ENCODE measurements at regions not wholly inside any gene's neighbourhood (a gene's known extent, or its start where the extent isn't known, plus 50 kb on each side); places are given as distances from the start of the nearest gene placed in this dataset.

DNA sequence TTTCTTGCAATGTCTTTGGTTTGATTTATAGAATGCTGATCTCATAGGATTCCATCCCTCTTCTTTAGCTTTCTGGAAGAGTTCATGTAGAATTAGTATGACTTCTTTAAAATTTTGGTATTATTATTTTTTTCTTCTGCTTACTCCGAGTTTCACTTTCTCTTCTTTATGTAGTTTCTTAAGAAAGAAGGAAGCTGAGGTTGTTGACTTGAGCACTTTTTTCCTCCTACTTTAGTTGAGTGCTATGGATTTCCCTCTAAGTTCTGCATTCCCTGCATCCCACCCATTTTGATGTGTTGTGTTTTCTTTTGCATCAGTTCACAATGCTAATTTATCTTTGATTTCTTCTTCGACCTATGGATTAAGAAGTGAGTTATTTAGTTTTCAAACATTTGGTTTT lies 78.9 kb upstream of the SPRED2 start:
- Histone ChIP-seq H3K27ac (ENCODE audit: low read depth, low read length) (no peak overlapping the region), H3K9me3 (ENCODE audit: low read depth, low read length) (no peaks in the 10 kb centered on the region), H3K79me2 (ENCODE audit: insufficient read depth, low read length) (no peaks in the 10 kb centered on the region), H3K4me2 (ENCODE audit: insufficient read depth, low read length) (no peak overlapping the region), H3K4me1 (ENCODE audit: insufficient read depth, low read length) (peaks cover 15% of the 10 kb centered on the region), H2AFZ (ENCODE audit: low read length) (no peak overlapping the region), H3K36me3 (ENCODE audit: insufficient read depth, low read length) (no peaks in the 10 kb centered on the region), H4K20me1 (ENCODE audit: insufficient read depth, low read length) (no peaks in the 10 kb centered on the region), H3K27me3 (ENCODE audit: insufficient read depth, low read length) (no peaks in the 10 kb centered on the region), H3K4me3 (ENCODE audit: insufficient read depth, low read length) (no peak overlapping the region)
- TF ChIP-seq, protein P1, sequence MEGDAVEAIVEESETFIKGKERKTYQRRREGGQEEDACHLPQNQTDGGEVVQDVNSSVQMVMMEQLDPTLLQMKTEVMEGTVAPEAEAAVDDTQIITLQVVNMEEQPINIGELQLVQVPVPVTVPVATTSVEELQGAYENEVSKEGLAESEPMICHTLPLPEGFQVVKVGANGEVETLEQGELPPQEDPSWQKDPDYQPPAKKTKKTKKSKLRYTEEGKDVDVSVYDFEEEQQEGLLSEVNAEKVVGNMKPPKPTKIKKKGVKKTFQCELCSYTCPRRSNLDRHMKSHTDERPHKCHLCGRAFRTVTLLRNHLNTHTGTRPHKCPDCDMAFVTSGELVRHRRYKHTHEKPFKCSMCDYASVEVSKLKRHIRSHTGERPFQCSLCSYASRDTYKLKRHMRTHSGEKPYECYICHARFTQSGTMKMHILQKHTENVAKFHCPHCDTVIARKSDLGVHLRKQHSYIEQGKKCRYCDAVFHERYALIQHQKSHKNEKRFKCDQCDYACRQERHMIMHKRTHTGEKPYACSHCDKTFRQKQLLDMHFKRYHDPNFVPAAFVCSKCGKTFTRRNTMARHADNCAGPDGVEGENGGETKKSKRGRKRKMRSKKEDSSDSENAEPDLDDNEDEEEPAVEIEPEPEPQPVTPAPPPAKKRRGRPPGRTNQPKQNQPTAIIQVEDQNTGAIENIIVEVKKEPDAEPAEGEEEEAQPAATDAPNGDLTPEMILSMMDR (IDR thresholded peaks at IDR 0.05; ENCODE audit: extremely low read depth, low read depth, low read length), result no peak
- no peak for DNase-seq (ENCODE audit: insufficient read length, low spot score, missing footprints)

DNA sequence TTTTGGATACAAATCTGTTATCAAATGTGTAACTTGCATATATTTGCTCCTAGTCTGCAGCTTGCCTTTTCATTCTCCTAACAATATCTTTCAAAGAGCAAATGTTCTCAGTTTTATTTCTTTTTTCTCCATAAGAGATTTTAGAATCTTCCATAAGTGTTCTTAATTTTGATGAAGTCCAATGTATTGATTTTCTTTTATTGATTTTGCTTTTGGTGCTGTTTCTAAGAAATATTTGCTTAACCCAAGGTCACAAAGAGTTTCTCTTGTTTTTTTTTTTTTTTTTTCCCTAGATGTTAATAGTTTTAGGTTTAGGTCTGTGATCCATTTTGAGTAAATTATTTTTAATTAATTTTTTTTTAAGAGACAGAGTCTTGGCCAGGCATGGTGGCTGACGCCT lies 75.8 kb upstream of the SPRED2 start:
- Histone ChIP-seq H2AFZ (ENCODE audit: low read length) (no peak overlapping the region), H3K4me2 (ENCODE audit: insufficient read depth, low read length) (no peak overlapping the region), H3K27me3 (ENCODE audit: insufficient read depth, low read length) (no peaks in the 10 kb centered on the region), H3K79me2 (ENCODE audit: insufficient read depth, low read length) (no peaks in the 10 kb centered on the region), H3K27ac (ENCODE audit: low read depth, low read length) (no peak overlapping the region), H3K9me3 (ENCODE audit: low read depth, low read length) (no peaks in the 10 kb centered on the region), H3K36me3 (ENCODE audit: insufficient read depth, low read length) (no peaks in the 10 kb centered on the region), H3K4me1 (ENCODE audit: insufficient read depth, low read length) (no peaks in the 10 kb centered on the region), H3K4me3 (ENCODE audit: insufficient read depth, low read length) (no peak overlapping the region), H4K20me1 (ENCODE audit: insufficient read depth, low read length) (no peaks in the 10 kb centered on the region)
- DNase-seq (ENCODE audit: insufficient read length, low spot score, missing footprints), result no peak
- TF ChIP-seq, protein P1 (IDR thresholded peaks at IDR 0.05; ENCODE audit: extremely low read depth, low read depth, low read length), result no peak

DNA sequence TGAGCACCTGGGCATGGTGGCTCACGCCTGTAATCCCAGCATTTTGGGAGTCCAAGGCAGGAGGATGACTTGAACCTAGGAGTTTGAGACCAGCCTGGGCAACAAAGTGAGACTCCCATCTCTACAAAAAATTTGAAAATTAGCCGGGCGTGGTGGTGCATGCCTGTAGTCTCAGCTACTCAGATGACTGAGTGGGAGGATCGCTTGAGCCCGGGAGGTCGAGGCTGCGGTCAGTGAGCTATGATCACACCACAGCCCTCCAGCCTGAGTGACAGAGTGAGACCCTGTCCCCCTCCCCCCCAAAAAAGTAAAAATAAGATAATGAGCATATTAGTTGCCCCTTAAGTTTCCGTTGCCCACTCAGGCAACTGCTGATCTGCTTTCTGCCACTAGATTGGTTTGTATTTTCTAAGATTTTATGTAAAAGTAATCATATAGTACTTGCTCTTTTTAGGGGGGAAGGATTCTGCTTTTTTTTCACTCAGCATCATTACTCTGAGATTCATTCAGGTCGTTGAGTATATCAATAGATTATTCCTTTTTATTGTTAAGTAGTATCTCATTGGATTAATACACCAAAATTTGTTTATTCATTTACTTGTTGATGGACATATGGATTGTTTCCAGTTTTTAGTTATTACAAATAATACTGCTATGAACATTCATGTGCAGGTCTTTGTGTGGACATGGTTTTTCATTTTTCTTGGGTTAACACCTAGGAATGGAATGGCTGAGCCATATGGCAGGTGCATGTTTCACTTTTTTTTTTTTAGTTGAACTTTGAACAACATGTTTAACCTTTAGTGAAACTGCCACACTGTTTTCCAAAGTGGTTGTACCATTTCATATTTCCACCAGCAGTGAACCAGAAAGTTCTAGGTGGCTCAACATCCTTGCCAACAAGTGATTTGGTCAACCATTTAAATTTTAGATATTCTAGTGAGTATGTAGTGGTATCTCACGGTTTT lies 75.0 kb upstream of the SPRED2 start:
- DNase-seq (ENCODE audit: insufficient read length, low spot score, missing footprints), result no peak
- H3K4me1 ChIP-seq (ENCODE audit: insufficient read depth, low read length), result no peaks in the 10 kb centered on the region
- no peaks in the 10 kb centered on the region for H4K20me1 ChIP-seq (ENCODE audit: insufficient read depth, low read length)
- no peak overlapping the region for H2AFZ ChIP-seq (ENCODE audit: low read length)
- no peaks in the 10 kb centered on the region for H3K27me3 ChIP-seq (ENCODE audit: insufficient read depth, low read length)
- H3K79me2 ChIP-seq (ENCODE audit: insufficient read depth, low read length), result no peaks in the 10 kb centered on the region
- H3K4me3 ChIP-seq (ENCODE audit: insufficient read depth, low read length), result no peak overlapping the region
- H3K36me3 ChIP-seq (ENCODE audit: insufficient read depth, low read length), result no peaks in the 10 kb centered on the region
- H3K9me3 ChIP-seq (ENCODE audit: low read depth, low read length), result no peaks in the 10 kb centered on the region
- no peak overlapping the region for H3K4me2 ChIP-seq (ENCODE audit: insufficient read depth, low read length)
- TF ChIP-seq, protein P1 (IDR thresholded peaks at IDR 0.05; ENCODE audit: extremely low read depth, low read depth, low read length), result no peak
- no peak overlapping the region for H3K27ac ChIP-seq (ENCODE audit: low read depth, low read length)
